HG02885 (cell line): ENCODE measurements at regions not wholly inside any gene's neighbourhood (a gene's known extent, or its start where the extent isn't known, plus 50 kb on each side); places are given as distances from the start of the nearest gene placed in this dataset.
"Not testable (repeated sequence)": the region's sequence is repeated elsewhere in the genome, so short reads cannot be mapped to it uniquely, and the experiment has no call there.

ENCODE experiments used
- ATAC-seq: cut with Tn5 transposase; IDR thresholded peaks from one replicate; pipeline ENCODE4 v1.9.1; 2021; ENCODE audit warnings: mild to moderate bottlenecking; ENCODE audit not compliant: unreplicated experiment, poor library complexity

DNA sequence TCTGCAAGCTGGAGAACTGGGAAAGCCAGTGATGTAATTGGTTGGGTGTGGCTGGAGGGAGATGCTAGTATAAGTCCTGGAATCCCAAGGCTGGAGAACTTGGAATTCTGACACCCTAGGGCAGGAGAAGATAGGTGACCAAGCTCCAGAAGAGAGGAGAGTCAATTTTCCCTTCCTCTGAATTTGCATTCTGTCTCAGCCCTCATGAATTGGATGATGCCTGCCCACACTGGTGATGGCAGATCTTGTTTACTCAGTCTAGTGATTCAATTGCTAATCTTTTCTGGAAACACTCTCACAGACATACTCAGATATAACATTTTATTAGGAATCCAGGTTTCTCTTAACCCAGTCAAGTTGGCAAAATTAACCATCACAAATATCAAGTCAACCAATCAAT, 287.2 kb downstream of the RDH14 start:
- ATAC-seq: no peak

GRCh38 chr2:18272148-18272494, 288.3 kb downstream of the RDH14 start:
- no peak for ATAC-seq

GRCh38 chr2:18271370-18272147, 288.9 kb downstream of the RDH14 start:
- ATAC-seq: no peak

- ATAC-seq: no peak
Measured at GRCh38 chr2:18268400-18268799, 292.1 kb downstream of the RDH14 start.

DNA sequence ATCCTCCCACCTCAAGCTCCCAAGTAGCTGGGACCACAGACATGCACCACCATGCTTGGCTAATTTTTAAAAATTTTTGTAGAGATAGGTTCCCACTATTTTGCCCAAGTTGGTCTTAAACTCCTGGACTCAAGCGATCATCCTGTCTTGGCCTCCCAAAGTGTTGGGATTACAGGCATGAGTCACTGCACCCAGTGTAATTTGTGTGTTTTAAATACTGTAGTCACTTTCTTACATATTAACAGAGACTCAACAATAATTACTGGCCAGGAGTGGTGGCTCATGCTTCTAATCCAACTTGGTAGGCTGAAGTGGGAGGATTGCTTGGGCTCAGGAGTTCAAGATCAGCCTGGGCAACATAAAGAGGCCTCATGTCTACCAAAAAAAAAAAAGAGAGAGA, 293.0 kb downstream of the RDH14 start:
- no peak for ATAC-seq

- ATAC-seq: not testable (repeated sequence)
Measured at GRCh38 chr2:18266699-18267098, 293.8 kb downstream of the RDH14 start.

DNA sequence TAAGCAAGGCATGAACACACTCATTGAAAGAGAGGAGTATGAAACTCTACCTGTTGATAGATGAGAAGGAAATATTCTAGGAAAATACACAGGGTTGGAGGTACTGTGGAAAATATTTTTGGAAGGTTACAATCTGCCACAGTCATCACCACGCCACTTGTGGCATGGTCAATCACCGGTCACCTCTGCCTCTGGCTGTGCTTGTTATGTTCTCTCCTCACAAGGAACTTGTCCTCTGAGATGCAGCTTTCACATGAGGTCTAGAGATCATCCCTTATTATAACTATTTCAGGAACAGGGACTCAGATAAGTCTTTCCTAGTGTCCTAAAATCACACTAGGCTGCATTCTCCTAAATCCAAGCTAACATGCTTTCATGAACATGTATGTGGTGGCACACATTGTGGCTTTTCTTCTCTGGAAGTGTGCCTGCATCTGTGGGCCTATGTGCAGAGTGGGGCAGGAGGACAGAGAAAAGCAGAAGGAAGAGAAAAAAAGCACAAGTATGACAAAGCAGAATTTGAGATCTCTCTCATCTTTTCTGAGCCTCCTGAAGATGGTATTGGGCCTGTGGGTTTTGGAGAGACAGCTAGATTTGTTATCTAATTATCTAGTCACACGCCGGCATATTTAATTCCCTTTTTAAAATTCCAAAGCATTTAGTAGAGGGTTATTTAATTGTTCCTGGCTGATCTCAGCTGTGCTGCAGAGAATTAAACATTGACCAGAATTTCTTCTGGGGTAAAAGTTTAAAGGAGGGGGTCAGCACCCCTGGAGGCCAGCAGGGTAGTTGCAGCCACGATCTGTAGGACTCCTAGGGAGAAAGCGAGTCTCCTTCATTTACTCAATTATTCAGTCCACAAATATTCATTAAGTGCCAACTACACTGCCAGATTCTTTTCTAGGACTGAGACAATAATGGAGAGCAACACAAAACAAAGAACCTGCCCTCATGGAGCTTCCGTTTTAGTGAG, 294.6 kb downstream of the RDH14 start:
- no peak for ATAC-seq

DNA sequence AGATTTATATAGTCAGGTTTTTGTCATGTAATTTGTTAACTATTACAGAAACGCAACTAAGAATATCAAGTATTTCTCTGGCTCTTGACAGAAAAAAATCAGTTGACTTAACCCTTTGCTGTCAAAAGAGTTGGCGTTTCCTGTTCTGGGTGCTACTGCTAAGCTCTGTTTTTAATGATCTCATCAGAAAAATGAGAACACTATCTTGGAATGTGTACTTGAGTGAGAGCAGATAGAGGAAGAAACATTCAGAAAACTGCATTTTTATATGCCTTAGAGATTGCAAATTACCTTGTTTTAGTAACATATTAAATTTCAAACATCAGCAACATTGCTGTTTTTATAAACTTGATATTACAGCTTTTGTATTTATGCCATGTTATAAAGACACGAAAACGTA, 297.9 kb downstream of the RDH14 start:
- no peak for ATAC-seq

DNA sequence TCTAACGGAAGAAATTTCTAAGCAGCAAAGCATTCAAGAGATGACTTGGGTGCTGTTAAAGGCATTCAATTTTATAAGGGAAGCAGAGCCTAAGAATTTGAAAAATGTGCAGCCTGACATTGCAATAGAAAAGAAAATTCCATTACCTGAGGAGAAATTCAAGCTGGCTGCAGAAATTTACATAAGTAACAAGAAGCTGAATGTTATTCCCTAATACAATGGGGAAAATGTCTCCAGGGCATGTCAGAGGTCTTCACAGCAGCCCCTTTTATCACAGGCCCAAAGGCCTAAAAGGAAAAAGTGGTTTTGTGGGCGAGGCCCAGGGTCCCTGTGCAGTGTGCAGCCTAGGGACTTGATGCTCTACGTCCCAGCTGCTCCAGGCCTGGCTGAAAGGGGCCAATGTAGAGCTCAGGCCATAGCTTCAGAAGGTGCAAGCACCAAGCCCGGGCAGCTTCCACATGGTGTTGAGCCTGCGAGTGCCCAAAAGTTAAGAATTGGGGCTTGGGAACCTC, 306.7 kb downstream of the RDH14 start:
- no peak for ATAC-seq

DNA sequence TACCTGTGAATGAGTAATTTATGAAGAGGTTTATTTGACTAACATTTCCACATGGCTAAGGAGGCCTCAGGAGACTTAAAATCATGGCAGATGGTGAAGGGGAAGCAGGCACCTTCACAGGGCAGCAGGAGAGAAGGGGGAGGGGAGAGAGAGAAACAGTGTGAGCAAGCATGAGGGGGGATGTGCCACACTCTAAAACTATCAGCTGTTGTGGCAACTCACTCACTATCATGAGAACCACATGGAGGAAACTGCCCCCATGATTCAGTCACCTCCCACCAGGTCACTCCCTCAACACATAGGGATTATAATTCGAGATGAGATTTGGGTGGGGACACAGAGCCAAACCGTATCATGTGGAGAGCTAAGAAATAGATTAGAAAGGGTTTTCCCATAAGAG, 309.0 kb downstream of the RDH14 start:
- no peak for ATAC-seq

GRCh38 chr2:18247282-18248110, 313.0 kb downstream of the RDH14 start:
- no peak for ATAC-seq

GRCh38 chr2:18245375-18245774, 315.1 kb downstream of the RDH14 start:
- ATAC-seq: no peak

GRCh38 chr2:18244845-18245244, 315.6 kb downstream of the RDH14 start:
- ATAC-seq: no peak

- no peak for ATAC-seq
Measured at GRCh38 chr2:18243816-18244215, 316.6 kb downstream of the RDH14 start.

DNA sequence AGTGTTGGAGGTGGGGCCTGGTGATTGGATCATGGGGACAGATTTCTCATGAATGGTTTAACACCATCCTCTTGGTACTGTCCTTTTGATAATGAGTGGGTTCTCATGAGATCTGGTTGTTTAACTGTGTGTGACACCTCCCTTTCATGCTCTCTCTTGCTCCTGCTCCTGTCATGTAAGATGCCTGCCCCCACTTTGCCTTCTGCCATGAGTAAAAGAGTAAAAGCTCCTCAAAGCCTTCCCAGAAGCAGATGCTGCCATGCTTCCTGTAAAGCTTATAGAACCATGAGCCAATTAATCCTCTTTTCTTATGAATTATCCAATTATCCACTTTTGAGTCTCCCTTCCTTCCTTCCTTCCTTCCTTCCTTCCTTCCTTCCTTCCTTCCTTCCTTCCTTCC, 317.7 kb downstream of the RDH14 start:
- ATAC-seq: no peak

GRCh38 chr2:18238209-18238608, 322.2 kb downstream of the RDH14 start:
- ATAC-seq: no peak

DNA sequence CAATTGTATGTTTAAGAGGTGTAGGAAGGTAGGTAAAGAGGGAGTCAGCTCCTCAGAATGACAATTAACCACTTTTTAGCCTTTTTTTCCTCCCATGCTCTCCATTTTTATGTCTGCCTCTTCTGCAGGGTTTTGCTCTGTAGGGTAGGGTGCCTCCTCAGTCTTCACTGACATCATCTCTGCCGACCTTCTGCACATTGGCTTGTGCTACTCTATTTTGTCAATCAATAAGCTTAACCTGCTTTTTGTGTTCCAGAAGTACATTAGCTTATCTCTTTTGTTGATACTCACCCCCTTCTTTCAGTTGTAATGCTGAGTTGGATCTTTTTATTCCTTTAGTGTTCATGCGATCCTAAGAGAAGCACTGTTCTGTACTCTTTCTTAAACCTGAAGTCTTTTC, 323.2 kb downstream of the RDH14 start:
- ATAC-seq: no peak

DNA sequence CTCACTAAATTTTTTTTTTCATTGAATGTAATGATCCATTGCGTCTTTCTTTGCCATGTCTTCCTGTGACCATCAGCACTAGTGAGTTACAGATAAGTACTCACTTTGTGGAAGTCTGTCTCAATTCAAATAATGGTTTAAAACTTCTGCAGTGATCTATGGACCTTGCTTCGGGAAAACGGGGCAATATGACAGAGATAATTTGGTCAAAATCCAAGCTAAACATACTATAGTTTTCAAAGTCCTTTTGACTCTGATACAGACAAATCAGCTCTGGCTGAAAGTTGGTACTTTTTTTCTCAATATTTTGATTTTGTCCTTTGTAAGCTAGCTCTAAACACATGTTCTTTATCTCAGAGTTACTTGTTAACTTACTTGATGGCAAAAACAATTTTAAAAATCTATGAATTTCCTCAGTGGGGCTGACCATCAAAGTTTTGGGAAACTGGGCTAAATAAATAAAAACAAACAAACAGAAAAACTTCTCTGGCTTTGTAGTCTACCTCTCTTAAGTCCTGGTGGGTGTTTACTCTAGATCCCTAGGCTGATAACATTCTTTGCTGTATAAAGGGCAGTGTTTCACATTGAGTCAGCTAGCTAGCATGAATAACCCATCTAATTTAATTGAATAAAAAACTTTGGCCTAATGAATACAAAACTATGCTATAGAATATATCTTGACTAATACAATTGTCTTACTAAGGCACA, 327.6 kb downstream of the RDH14 start:
- no peak for ATAC-seq

- no peak for ATAC-seq
Measured at GRCh38 chr2:18230668-18231067, 329.8 kb downstream of the RDH14 start.

GRCh38 chr2:18219676-18220075, 340.8 kb downstream of the RDH14 start:
- no peak for ATAC-seq
